Karpas-422 (cell line): ENCODE measurements at regions not wholly inside any gene's neighbourhood (a gene's known extent, or its start where the extent isn't known, plus 50 kb on each side); places are given as distances from the start of the nearest gene placed in this dataset.
"Not testable (repeated sequence)": the region's sequence is repeated elsewhere in the genome, so short reads cannot be mapped to it uniquely, and the experiment has no call there.

Source experiments
- DNase-seq: peaks from one replicate; pipeline ENCODE4 v3.0.0-alpha.2; 2015
- H2AFZ ChIP-seq: fragments of 200-600 bp; sonication (generic); 2 replicates; pipeline ENCODE4 v1.6.1; 2014; ENCODE audit warnings: antibody characterized with exemption, low read length, mixed read lengths
- H3K27ac ChIP-seq: fragments of 200-600 bp; sonication (generic); 2 replicates; pipeline ENCODE4 v1.5.1; 2014; ENCODE audit warnings: mild to moderate bottlenecking, low read length, moderate library complexity
- H3K27me3 ChIP-seq: fragments of 200-600 bp; sonication (generic); 2 replicates; pipeline ENCODE4 v1.6.1; 2014; ENCODE audit warnings: low read length, mixed read lengths
- H3K36me3 ChIP-seq: fragments of 200-600 bp; sonication (generic); 2 replicates; pipeline ENCODE4 v1.6.1; 2014; ENCODE audit warnings: low read length, mixed read lengths; ENCODE audit not compliant: insufficient read depth
- H3K4me1 ChIP-seq: fragments of 200-600 bp; sonication (generic); 2 replicates; pipeline ENCODE4 v1.6.1; 2014; ENCODE audit warnings: mild to moderate bottlenecking, low read length, mixed read lengths
- H3K4me2 ChIP-seq: fragments of 200-600 bp; sonication (generic); 2 replicates; pipeline ENCODE4 v1.6.1; 2014; ENCODE audit warnings: low read length, low read depth, mild to moderate bottlenecking; ENCODE audit not compliant: poor library complexity, severe bottlenecking
- H3K4me3 ChIP-seq: fragments of 200-600 bp; sonication (generic); 2 replicates; pipeline ENCODE4 v1.5.1; 2014; ENCODE audit warnings: mild to moderate bottlenecking, antibody characterized with exemption, low read length, mixed read lengths
- H3K79me2 ChIP-seq: fragments of 200-600 bp; sonication (generic); 2 replicates; pipeline ENCODE4 v1.6.1; 2014; ENCODE audit warnings: mild to moderate bottlenecking, low read length, mixed read lengths
- H3K9ac ChIP-seq: fragments of 200-600 bp; sonication (generic); 2 replicates; pipeline ENCODE4 v1.6.0; 2014; ENCODE audit warnings: low read length
- H3K9me2 ChIP-seq: fragments of 200-600 bp; sonication (generic), shearing (Covaris generic); replicated peaks from 2 replicates; pipeline ENCODE4 v1.6.0; 2014; ENCODE audit warnings: mild to moderate bottlenecking, low read length, moderate library complexity; ENCODE audit not compliant: insufficient read depth
- H3K9me3 ChIP-seq: fragments of 300-700, 200-600 bp; sonication (generic); 2 replicates; pipeline ENCODE4 v1.6.1; 2014; ENCODE audit warnings: low read length, mixed read lengths
- H4K20me1 ChIP-seq: fragments of 200-600 bp; sonication (generic); 2 replicates; pipeline ENCODE4 v1.6.1; 2014; ENCODE audit warnings: mild to moderate bottlenecking, antibody characterized with exemption, low read length, low read depth; ENCODE audit not compliant: insufficient read depth

- not testable (repeated sequence) for H2AFZ ChIP-seq, H3K4me2 ChIP-seq, H3K27ac ChIP-seq, H3K9me2 ChIP-seq, H4K20me1 ChIP-seq, DNase-seq, H3K4me1 ChIP-seq, H3K27me3 ChIP-seq, H3K9ac ChIP-seq, H3K9me3 ChIP-seq, H3K4me3 ChIP-seq, H3K79me2 ChIP-seq, H3K36me3 ChIP-seq
Observed at GRCh38 chr15:24488164-24488907, 187.2 kb upstream of the NPAP1 start.

GRCh38 chr15:24505216-24505615 lies 170.4 kb upstream of the NPAP1 start:
- not testable (repeated sequence) for H3K4me1 ChIP-seq, H3K9me2 ChIP-seq, H4K20me1 ChIP-seq, H3K4me2 ChIP-seq, H3K36me3 ChIP-seq, H3K27me3 ChIP-seq, DNase-seq, H2AFZ ChIP-seq, H3K27ac ChIP-seq, H3K4me3 ChIP-seq, H3K9me3 ChIP-seq, H3K79me2 ChIP-seq, H3K9ac ChIP-seq

- H3K4me1 ChIP-seq, H3K4me2 ChIP-seq, H4K20me1 ChIP-seq, H3K27ac ChIP-seq, H3K27me3 ChIP-seq, H3K36me3 ChIP-seq, H3K9me2 ChIP-seq, H3K79me2 ChIP-seq, H2AFZ ChIP-seq, H3K9ac ChIP-seq, H3K4me3 ChIP-seq, H3K9me3 ChIP-seq, DNase-seq: not testable (repeated sequence)
Observed at GRCh38 chr15:24509714-24510113, 165.9 kb upstream of the NPAP1 start.

GRCh38 chr15:24511598-24511997 lies 164.0 kb upstream of the NPAP1 start:
- DNase-seq, H3K9me3 ChIP-seq, H3K4me1 ChIP-seq, H3K9ac ChIP-seq, H3K4me2 ChIP-seq, H3K27me3 ChIP-seq, H4K20me1 ChIP-seq, H3K36me3 ChIP-seq, H3K4me3 ChIP-seq, H3K79me2 ChIP-seq, H2AFZ ChIP-seq, H3K9me2 ChIP-seq, H3K27ac ChIP-seq: not testable (repeated sequence)

- H3K79me2 ChIP-seq, H3K9me3 ChIP-seq, H3K4me2 ChIP-seq, H2AFZ ChIP-seq, DNase-seq, H3K27me3 ChIP-seq, H3K4me3 ChIP-seq, H3K4me1 ChIP-seq, H3K9ac ChIP-seq, H3K36me3 ChIP-seq, H3K27ac ChIP-seq, H4K20me1 ChIP-seq, H3K9me2 ChIP-seq: not testable (repeated sequence)
Observed at GRCh38 chr15:24518772-24519171, 156.8 kb upstream of the NPAP1 start.

- H3K9ac ChIP-seq, DNase-seq, H3K9me3 ChIP-seq: not testable (repeated sequence)
Observed at GRCh38 chr15:24531235-24531634, 144.3 kb upstream of the NPAP1 start.

GRCh38 chr15:24534032-24534431 lies 141.5 kb upstream of the NPAP1 start:
- H2AFZ ChIP-seq, H3K27me3 ChIP-seq, H3K4me1 ChIP-seq, H3K9me2 ChIP-seq, DNase-seq, H3K9me3 ChIP-seq, H3K79me2 ChIP-seq, H3K4me3 ChIP-seq, H3K27ac ChIP-seq, H4K20me1 ChIP-seq, H3K4me2 ChIP-seq, H3K9ac ChIP-seq, H3K36me3 ChIP-seq: not testable (repeated sequence)

More at GRCh38 chr15:24531235-24531634, 144.3 kb upstream of the NPAP1 start:
- H3K36me3 ChIP-seq, H3K4me1 ChIP-seq, H3K4me2 ChIP-seq, H3K27me3 ChIP-seq, H3K9me2 ChIP-seq, H4K20me1 ChIP-seq, H3K27ac ChIP-seq, H3K4me3 ChIP-seq, H3K79me2 ChIP-seq, H2AFZ ChIP-seq: not testable (repeated sequence)

GRCh38 chr15:24557281-24557680 lies 118.3 kb upstream of the NPAP1 start:
- not testable (repeated sequence) for H3K79me2 ChIP-seq, H3K4me1 ChIP-seq, H3K9me2 ChIP-seq, H3K36me3 ChIP-seq, H3K4me3 ChIP-seq, H3K27me3 ChIP-seq, DNase-seq, H3K9ac ChIP-seq, H3K4me2 ChIP-seq, H2AFZ ChIP-seq, H4K20me1 ChIP-seq, H3K27ac ChIP-seq, H3K9me3 ChIP-seq

GRCh38 chr15:24607636-24608035 lies 67.9 kb upstream of the NPAP1 start:
- H4K20me1 ChIP-seq: no peaks in the 10 kb centered on the region
- H3K4me1 ChIP-seq: no peaks in the 10 kb centered on the region
- H3K9me2 ChIP-seq: no peaks in the 10 kb centered on the region
- H3K4me2 ChIP-seq: no peak overlapping the region
- no peaks in the 10 kb centered on the region for H3K79me2 ChIP-seq
- no peak overlapping the region for H3K27ac ChIP-seq
- H3K9me3 ChIP-seq: peaks cover 66% of the 10 kb centered on the region
- H3K27me3 ChIP-seq: no peaks in the 10 kb centered on the region
- no peak overlapping the region for H3K9ac ChIP-seq
- H3K4me3 ChIP-seq: no peak overlapping the region
- DNase-seq: no peak
- no peak overlapping the region for H2AFZ ChIP-seq
- H3K36me3 ChIP-seq: no peaks in the 10 kb centered on the region
